ENCODE measurements at regions not wholly inside any gene's neighbourhood (a gene's known extent, or its start where the extent isn't known, plus 50 kb on each side); places are given as distances from the start of the nearest gene placed in this dataset.

GRCh38 chr6:16047435-16047990 is 81.4 kb upstream of the MYLIP start:
- Histone ChIP-seq H3K4me1 (no peaks in the 10 kb centered on the region), H3K4me3 (no peak overlapping the region), H3K9me3 (no peaks in the 10 kb centered on the region), H3K27me3 (no peaks in the 10 kb centered on the region), H3K36me3 (no peaks in the 10 kb centered on the region), H3K27ac (no peak overlapping the region)
- no peak for DNase-seq
- intact Hi-C loops (cut with DNase I; ENCODE audit: low total_unique reads), result no loop called here
- TF ChIP-seq POLR2A (IDR thresholded peaks at IDR 0.05), result no peak
- TF ChIP-seq CTCF (IDR thresholded peaks at IDR 0.05), result no peak

- TF ChIP-seq POLR2A (IDR thresholded peaks at IDR 0.05), result no peak
- TF ChIP-seq CTCF (IDR thresholded peaks at IDR 0.05), result no peak
- Histone ChIP-seq H3K9me3 (no peaks in the 10 kb centered on the region), H3K36me3 (no peaks in the 10 kb centered on the region), H3K27ac (no peak overlapping the region), H3K4me1 (no peaks in the 10 kb centered on the region), H3K4me3 (no peak overlapping the region), H3K27me3 (no peaks in the 10 kb centered on the region)
- intact Hi-C loops (cut with DNase I; ENCODE audit: low total_unique reads), result no loop called here
- no peak for DNase-seq
These were observed 83.6 kb upstream of the MYLIP start for GRCh38 chr6:16045238-16045637.

- DNase-seq, result no peak
- no peaks in the 10 kb centered on the region for H3K27me3 ChIP-seq
- no peaks in the 10 kb centered on the region for H3K9me3 ChIP-seq
- intact Hi-C loops (cut with DNase I; ENCODE audit: low total_unique reads), result no loop called here
- H3K36me3 ChIP-seq, result no peaks in the 10 kb centered on the region
- no peak overlapping the region for H3K4me3 ChIP-seq
- no peak overlapping the region for H3K27ac ChIP-seq
- TF ChIP-seq CTCF (IDR thresholded peaks at IDR 0.05) (no peak), POLR2A (IDR thresholded peaks at IDR 0.05) (no peak)
- no peaks in the 10 kb centered on the region for H3K4me1 ChIP-seq
These were observed 84.7 kb upstream of the MYLIP start for GRCh38 chr6:16044211-16044643.

DNA sequence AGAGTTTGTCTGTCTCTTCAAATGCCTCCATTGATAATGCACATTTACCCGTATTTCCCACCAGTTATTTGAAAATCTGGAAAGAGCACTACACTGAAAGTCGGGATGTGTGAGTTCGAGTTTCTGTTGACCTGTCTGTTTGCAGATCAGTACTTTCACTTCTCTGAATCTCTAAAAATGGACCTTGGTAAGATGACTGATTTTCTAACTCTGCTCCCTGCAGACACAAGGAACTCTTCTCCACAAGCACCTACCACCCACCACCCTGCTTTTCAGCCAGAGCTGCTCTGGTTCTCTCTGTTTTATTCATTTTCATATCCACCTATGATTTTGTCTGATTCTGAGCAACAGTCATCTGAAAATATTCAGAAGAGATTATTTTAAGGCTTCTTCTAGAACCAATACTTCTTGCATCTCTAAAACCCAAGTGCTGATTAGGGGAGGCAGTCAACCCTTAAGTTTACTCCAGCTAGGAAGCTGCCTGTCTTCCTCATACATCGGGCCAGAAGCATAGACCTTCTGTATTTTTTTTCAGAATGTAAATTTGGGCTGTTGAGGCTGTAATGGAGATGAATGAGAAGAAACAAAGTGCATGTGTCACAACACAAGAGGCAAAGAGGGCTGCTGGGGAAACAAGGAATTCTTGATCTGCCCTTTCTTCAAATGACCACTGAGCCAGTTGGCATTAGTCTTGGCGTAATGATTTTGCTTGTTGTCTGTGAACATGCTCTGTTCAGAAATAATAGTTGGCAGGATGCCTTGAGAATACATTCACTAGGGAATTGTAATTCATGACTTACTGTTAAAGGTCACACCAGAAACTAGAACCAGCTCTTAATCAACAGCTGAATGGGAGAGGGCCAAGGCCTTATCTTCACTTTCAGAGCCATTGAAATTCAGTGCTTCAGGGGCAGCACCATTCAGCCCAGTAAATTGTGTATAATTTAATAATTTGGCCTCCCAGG is 85.4 kb upstream of the MYLIP start:
- intact Hi-C loops (cut with DNase I; ENCODE audit: low total_unique reads), result no loop called here
- H3K27me3 ChIP-seq, result no peaks in the 10 kb centered on the region
- DNase-seq, result no peak
- H3K4me3 ChIP-seq, result no peak overlapping the region
- TF ChIP-seq CTCF (IDR thresholded peaks at IDR 0.05), result no peak
- TF ChIP-seq POLR2A (IDR thresholded peaks at IDR 0.05), result no peak
- H3K36me3 ChIP-seq, result no peaks in the 10 kb centered on the region
- no peak overlapping the region for H3K27ac ChIP-seq
- H3K4me1 ChIP-seq, result no peaks in the 10 kb centered on the region
- H3K9me3 ChIP-seq, result no peaks in the 10 kb centered on the region

- H3K4me1 ChIP-seq, result no peaks in the 10 kb centered on the region
- TF ChIP-seq CTCF (IDR thresholded peaks at IDR 0.05), result no peak
- TF ChIP-seq POLR2A (IDR thresholded peaks at IDR 0.05), result no peak
- H3K27ac ChIP-seq, result no peak overlapping the region
- DNase-seq, result no peak
- no peaks in the 10 kb centered on the region for H3K9me3 ChIP-seq
- H3K27me3 ChIP-seq, result no peaks in the 10 kb centered on the region
- H3K36me3 ChIP-seq, result no peaks in the 10 kb centered on the region
- no peak overlapping the region for H3K4me3 ChIP-seq
- intact Hi-C loops (cut with DNase I; ENCODE audit: low total_unique reads), result no loop called here
These were observed 86.1 kb upstream of the MYLIP start for GRCh38 chr6:16042751-16043150.

Measured in uterus (tissue), 3 donors.